GM08714 (cell line): ENCODE measurements at regions not wholly inside any gene's neighbourhood (a gene's known extent, or its start where the extent isn't known, plus 50 kb on each side); places are given as distances from the start of the nearest gene placed in this dataset.

Source experiments
- H3K4me3 ChIP-seq: fragments of 200-500 bp; sonication (Bioruptor generic); 2 replicates; pipeline ENCODE4 v1.5.1; 2014; ENCODE audit warnings: mild to moderate bottlenecking, low read length, inconsistent platforms
- ZNF274 ChIP-seq: IDR thresholded peaks from 2 replicates; pipeline ENCODE4 v1.6.1; 2012; ENCODE audit warnings: mild to moderate bottlenecking, low read depth, low read length

GRCh38 chr17:77874303-77875050 is 84.0 kb upstream of the TNRC6C start:
- H3K4me3 ChIP-seq: no peak overlapping the region
- no peak for TF ChIP-seq ZNF274

DNA sequence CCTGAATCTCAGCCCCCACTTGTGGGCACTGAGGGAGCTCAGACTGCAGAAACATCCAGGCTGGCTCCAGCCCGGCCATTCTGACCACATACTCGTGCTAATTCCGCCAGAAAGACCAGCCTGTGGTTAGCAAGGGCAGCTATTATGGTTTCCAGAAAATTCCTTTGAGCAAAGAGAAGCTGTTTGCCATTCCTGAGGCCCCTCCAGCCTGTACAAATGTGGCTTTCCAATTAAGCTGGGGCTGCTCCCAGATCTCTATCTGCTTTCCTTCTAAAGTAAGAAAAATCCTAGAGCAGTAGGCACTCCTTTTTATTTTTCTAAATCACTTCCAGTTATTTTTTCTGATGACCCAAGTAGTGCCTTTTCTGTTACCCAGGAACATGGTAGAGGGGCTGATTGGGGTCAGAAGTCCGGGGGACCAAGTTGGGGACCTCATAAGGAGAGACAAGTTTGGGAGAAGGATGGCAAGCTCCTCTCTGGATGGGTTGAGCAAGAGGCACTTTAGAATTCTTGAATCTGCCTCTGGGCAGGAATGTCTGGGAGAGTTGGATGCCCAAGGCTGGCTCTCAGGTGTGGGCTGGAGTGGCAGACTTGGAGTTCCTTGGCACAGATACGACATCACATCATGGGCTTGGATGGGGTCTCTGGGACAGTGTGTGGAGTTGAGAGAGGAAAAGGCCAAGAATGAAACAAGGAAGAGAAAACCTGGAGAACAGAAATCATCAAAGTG is 83.3 kb upstream of the TNRC6C start:
- TF ChIP-seq ZNF274: no peak
- no peak overlapping the region for H3K4me3 ChIP-seq

DNA sequence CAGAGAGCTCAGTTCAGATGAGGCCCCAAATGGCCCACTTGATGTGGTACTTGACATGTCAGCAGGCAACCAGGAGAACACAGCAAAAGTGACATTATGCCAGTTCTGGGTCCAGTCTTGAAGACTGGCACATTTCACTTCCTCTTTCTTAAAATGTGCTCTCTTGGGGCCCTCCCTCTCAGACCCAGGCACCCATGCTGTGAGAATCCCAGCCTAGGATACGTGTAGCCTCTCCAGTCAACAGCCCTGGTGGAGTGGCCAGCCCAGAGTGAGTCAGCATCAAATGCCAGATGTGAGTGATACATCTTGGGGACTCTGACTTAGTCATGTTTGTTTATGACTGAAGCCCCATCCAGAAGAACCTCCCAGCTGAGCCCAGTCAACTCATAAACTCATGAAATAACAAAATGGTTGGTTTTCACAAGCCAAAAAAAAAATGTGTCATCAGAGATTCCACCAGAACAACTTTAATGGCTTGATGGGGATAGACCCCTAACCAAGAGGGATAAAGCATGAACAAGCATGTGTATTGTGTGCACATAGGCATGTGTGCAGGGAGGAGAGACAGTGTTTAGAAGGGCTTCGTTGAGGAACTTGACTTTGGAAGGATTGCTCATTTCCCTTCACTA is 82.5 kb upstream of the TNRC6C start:
- TF ChIP-seq ZNF274: no peak
- H3K4me3 ChIP-seq: no peak overlapping the region

- H3K4me3 ChIP-seq: no peak overlapping the region
- no peak for TF ChIP-seq ZNF274
These were observed 81.5 kb upstream of the TNRC6C start for GRCh38 chr17:77877036-77877435.

- no peak overlapping the region for H3K4me3 ChIP-seq
- no peak for TF ChIP-seq ZNF274
These were observed 80.7 kb upstream of the TNRC6C start for GRCh38 chr17:77877646-77878355.

DNA sequence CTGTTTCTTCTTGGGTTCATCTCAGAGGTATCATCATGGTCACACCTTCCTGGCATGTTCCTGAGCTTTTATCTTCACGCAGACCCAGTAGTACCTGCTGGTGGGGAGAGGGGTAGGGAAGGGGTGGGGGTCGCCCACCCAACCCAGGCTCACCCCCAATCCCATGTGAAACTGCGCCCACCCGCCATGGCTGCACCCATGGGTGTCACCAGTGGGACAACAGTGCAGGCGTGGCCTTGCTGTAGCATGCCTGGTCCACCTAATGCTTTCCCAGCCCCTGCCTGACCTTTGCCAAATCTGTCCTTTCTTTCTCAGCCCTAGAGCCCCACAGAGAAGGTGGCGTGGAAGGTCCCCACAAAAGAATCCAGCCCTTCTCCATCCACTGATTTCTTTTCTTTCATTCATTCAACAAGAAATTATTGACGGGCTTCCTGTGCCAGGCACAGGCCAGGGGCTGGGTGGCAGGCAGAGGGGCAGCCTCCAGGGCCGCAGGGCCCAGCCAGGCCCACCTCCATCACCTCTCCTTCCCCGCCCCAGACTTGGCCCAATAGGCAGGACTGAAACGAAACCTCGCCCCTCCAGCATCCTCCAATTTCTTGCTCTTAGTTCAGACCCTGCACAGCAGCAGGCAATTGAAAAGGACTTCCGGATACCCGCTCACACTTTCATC is 79.1 kb upstream of the TNRC6C start:
- H3K4me3 ChIP-seq: no peak overlapping the region
- no peak for TF ChIP-seq ZNF274

GRCh38 chr17:77879896-77880280 is 78.6 kb upstream of the TNRC6C start:
- H3K4me3 ChIP-seq: no peak overlapping the region
- no peak for TF ChIP-seq ZNF274

DNA sequence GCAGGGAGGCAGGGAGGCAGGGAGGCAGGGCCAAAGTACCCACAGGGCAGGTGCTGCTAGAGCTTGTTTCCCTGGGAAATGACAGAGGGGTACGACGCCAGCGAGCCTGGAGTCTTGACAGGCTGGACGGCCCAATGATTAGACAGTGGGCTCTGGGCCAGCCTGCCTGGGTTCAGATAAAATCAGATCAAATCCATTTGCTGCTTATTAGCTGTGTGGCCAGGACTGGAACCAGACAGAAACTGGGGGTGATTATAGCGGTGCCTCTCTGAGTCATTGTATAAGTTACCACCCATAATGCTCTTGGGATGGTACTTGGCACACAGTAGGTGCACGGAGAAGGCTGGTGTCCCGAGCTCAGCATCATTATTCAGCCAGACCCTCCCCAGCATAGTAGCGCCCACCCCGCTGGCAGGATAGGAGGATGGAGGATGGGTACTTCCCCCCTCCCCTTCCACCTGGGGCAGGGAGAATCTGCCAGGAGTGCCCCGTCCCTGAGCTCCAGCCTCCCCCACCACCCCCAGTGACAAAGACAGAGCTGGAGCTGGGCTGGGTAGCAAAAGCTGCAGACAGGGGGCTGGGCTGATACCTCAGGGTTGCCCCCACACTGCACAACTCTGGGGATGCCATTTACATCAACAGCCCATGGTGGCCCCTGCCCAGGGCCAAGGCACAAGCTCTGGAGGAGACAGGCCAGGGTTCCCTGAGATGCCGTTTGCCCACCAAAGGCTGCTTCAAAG is 77.6 kb upstream of the TNRC6C start:
- no peak overlapping the region for H3K4me3 ChIP-seq
- no peak for TF ChIP-seq ZNF274

- no peak overlapping the region; the same call in 1 of the 2 replicates for H3K4me3 ChIP-seq
These were observed 77.0 kb upstream of the TNRC6C start for GRCh38 chr17:77881545-77881944.

GRCh38 chr17:77882040-77882439 is 76.5 kb upstream of the TNRC6C start:
- no peak for TF ChIP-seq ZNF274
- H3K4me3 ChIP-seq: no peak overlapping the region; the same call in 1 of the 2 replicates

More at GRCh38 chr17:77881545-77881944, 77.0 kb upstream of the TNRC6C start:
- TF ChIP-seq ZNF274: no peak

DNA sequence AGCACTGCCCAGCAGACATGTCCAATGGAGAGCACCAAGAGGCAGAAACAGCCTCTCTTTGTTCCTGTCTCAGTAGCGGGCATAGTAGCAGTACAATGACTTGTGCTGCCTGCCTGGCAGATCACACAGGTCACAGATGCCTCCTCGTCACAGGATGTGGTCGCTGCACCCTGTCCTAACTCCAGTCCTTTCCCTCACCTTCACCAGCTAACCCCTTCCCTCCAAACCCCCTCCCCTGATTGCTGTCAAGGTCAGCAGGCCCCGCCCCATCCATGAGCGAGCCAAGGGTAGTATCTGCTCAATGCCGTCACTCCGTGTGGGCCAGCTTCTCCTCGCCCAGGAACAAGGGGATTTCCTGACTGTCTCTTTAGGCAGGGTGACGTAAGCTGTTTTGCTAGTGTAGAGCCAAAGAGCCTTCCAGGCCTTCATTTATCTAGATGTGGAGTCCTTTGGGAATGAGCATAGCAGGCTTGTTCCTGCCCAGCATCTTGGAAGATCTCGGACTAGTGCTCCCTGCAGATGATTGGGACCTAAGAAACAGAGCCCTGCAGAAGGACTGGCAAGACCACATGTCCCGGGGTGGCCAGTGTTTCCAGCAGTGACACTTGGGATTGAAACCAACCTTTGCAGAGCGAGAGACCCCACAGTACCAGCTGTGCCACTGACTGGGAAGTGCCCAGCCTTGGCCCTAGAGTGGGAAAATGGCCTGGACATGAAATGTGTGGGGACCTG is 75.9 kb upstream of the TNRC6C start:
- TF ChIP-seq ZNF274: no peak
- H3K4me3 ChIP-seq: no peak overlapping the region; the same call in 1 of the 2 replicates

- H3K4me3 ChIP-seq: no peak overlapping the region
- TF ChIP-seq ZNF274: no peak
These were observed 75.3 kb upstream of the TNRC6C start for GRCh38 chr17:77883213-77883650.

GRCh38 chr17:77884019-77884418 is 74.5 kb upstream of the TNRC6C start:
- no peak for TF ChIP-seq ZNF274
- no peak overlapping the region for H3K4me3 ChIP-seq
